ENCODE measurements at regions not wholly inside any gene's neighbourhood (a gene's known extent, or its start where the extent isn't known, plus 50 kb on each side); places are given as distances from the start of the nearest gene placed in this dataset.

DNA sequence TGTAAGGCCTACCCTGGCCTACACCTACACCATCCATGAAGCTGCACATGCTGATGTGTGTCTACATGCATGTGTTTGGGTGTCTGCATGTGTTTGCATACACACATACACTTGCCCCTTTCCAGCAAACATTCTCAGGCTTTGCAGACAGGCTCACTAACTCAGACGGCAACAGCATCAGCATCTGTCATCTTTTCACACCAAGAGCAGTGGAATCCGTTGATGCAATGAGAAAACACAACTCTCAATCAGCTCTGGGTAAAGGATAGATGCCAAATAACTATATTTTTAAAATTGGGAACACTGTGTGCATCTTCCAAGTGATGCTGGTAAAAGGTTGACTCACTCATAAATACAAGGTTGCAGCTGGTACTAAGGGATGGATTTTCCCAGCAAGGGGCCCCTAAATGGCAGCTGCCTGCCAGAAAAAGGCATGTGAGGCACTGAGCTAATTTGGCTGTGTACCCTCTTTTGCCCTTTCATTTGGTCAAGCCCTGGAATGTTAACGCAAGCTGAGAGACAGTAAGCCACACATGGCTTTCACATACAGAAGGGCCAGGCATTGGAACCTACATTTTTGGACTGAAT, 296.3 kb upstream of the NPSR1 start:
- Histone ChIP-seq H3K36me3 (no peaks in the 10 kb centered on the region), H3K4me1 (replicated peaks) (no peaks in the 10 kb centered on the region), H3K9me3 (replicated peaks) (no peaks in the 10 kb centered on the region), H3K27me3 (replicated peaks) (no peaks in the 10 kb centered on the region), H3K27ac (no peak overlapping the region), H3K4me3 (no peak overlapping the region)
- no peak for DNase-seq (ENCODE audit: low read depth in 1 of 2, low spot score in 2 of 2)

DNA sequence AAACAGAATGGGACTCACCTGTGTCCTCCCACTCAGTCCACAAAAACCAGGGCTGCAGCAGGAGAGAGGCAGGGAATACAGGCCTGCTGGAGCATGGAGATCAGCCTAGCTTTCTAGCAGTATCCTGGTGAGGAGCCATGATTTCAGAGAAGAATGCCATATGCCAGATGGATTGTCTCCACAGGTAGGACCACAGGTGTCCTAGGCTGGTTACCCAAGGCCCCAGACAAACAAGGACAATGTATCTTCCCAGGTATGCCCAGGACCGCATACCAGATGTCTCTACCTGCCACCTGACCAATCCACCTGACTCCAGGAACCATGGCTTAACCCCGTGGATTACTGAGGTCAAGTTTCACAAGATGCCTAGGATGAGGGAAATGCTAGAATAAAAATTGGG, 295.4 kb upstream of the NPSR1 start:
- DNase-seq (ENCODE audit: low read depth in 1 of 2, low spot score in 2 of 2): no peak
- Histone ChIP-seq H3K9me3 (replicated peaks) (no peaks in the 10 kb centered on the region), H3K36me3 (no peaks in the 10 kb centered on the region), H3K27me3 (replicated peaks) (no peaks in the 10 kb centered on the region), H3K4me1 (replicated peaks) (no peaks in the 10 kb centered on the region), H3K4me3 (no peak overlapping the region), H3K27ac (no peak overlapping the region)

DNA sequence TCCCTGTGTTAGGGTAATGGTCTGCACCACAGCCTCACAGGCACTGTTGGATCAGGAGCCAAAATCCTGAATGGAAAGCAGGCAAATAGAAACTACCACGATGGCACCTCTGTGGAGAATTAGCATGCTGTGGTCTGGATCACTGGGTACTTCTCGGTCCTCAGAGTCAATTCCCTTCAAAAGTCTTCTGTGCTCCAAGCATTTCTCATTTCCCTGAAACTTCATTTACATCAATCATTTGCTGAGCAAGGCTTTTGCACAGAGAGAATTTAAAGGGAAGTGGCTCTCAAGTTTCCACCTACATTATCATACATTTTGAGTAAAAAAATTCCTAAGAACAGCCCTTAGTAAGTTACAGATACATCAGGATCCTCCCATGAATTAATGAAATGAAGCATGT, 293.9 kb upstream of the NPSR1 start:
- no peak for DNase-seq (ENCODE audit: low read depth in 1 of 2, low spot score in 2 of 2)
- Histone ChIP-seq H3K4me1 (replicated peaks) (no peaks in the 10 kb centered on the region), H3K36me3 (no peaks in the 10 kb centered on the region), H3K27me3 (replicated peaks) (no peaks in the 10 kb centered on the region), H3K9me3 (replicated peaks) (no peaks in the 10 kb centered on the region), H3K4me3 (no peak overlapping the region), H3K27ac (no peak overlapping the region)

DNA sequence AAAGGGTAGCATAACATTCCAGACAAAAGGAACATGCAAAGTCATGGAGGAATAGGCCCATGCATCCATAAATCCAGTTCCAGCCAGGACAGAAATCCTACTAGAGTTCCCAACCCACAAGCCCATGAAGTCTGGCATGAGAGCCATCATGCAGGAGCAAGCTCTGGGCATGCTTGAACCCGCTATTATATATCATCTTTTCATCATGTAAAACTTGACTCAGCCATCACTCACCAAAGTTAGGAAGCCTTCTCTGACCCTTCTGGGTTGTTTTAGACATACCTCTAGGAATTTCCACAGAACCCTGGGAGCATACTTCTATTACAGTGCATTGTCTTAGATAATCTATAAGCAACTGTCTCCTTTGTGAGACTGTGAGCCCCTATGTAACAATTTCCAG, 293.0 kb upstream of the NPSR1 start:
- no peak for DNase-seq (ENCODE audit: low read depth in 1 of 2, low spot score in 2 of 2)
- Histone ChIP-seq H3K4me1 (replicated peaks) (no peaks in the 10 kb centered on the region), H3K36me3 (no peaks in the 10 kb centered on the region), H3K27me3 (replicated peaks) (no peaks in the 10 kb centered on the region), H3K9me3 (replicated peaks) (no peaks in the 10 kb centered on the region), H3K4me3 (no peak overlapping the region), H3K27ac (no peak overlapping the region)

DNA sequence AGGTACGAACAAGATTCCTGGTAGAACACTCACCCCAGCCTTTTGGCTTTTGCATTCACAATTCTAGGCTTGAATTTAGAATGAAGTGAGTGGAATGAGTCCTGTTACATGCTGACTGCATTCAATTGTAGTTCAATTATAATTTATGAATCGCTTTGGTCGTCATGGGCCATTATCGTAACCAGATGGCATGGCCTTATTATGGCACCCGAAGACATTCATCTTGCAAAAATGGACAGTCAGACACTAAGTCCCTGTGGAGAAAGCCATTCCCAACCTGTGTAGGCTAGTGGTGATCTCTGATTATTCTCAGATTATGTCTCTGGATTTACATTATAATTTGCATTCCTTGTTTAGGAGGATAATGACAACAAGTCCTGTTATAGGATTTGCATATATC, 292.4 kb upstream of the NPSR1 start:
- H3K27me3 ChIP-seq (replicated peaks): no peaks in the 10 kb centered on the region
- no peak overlapping the region for H3K27ac ChIP-seq
- DNase-seq (ENCODE audit: low read depth in 1 of 2, low spot score in 2 of 2): no peak
- H3K9me3 ChIP-seq (replicated peaks): no peaks in the 10 kb centered on the region
- no peaks in the 10 kb centered on the region for H3K36me3 ChIP-seq
- no peaks in the 10 kb centered on the region for H3K4me1 ChIP-seq (replicated peaks)
- no peak overlapping the region for H3K4me3 ChIP-seq

DNA sequence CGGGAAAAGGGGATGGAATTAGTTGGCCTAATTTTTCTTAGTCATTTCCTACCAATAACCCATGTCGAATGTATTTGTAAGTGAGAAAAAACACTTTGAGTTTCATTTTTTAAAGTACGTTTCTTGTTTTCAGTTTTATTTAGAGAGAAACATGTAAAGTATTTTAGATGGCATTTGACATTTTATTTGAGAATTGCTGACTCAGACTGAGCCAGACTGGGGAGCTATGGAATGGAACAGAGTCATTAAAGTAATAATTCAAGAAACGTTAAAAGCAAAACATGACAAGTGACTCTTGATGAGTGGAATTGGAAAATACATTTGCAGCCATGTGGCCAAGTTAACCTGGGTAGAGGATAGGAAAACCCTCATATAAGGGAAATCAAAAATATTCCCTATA, 286.1 kb upstream of the NPSR1 start:
- Histone ChIP-seq H3K9me3 (replicated peaks) (no peaks in the 10 kb centered on the region), H3K27ac (no peak overlapping the region)

DNA sequence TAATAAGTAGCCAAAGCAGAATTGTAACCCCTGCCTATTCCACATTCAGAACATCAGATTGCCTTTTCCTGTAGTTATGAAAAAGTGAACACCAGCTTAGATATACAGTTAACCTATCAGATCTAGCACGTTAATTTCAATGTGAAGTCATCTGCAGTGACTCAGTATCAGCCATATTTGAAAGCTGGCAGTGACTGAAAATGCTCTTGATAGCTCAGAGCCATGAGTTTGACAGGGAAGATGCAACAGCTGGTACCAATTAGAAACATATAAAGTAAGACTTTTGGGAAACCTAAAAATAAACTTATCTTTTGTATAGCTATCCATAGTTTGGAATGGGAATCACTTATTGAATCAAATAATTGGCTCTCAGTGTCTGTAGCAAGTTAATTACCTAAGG, 284.1 kb upstream of the NPSR1 start:
- Histone ChIP-seq H3K27me3 (replicated peaks) (no peaks in the 10 kb centered on the region), H3K4me3 (no peak overlapping the region), H3K36me3 (no peaks in the 10 kb centered on the region), H3K9me3 (replicated peaks) (no peaks in the 10 kb centered on the region; the same call in 1 of the 2 replicates), H3K27ac (no peak overlapping the region), H3K4me1 (replicated peaks) (no peaks in the 10 kb centered on the region)
- no peak for DNase-seq (ENCODE audit: low read depth in 1 of 2, low spot score in 2 of 2)

More for the DNA sequence above, 286.1 kb upstream of the NPSR1 start:
- Histone ChIP-seq H3K4me3 (no peak overlapping the region), H3K27me3 (replicated peaks) (no peaks in the 10 kb centered on the region), H3K36me3 (no peaks in the 10 kb centered on the region), H3K4me1 (replicated peaks) (no peaks in the 10 kb centered on the region)
- DNase-seq (ENCODE audit: low read depth in 1 of 2, low spot score in 2 of 2): no peak

DNA sequence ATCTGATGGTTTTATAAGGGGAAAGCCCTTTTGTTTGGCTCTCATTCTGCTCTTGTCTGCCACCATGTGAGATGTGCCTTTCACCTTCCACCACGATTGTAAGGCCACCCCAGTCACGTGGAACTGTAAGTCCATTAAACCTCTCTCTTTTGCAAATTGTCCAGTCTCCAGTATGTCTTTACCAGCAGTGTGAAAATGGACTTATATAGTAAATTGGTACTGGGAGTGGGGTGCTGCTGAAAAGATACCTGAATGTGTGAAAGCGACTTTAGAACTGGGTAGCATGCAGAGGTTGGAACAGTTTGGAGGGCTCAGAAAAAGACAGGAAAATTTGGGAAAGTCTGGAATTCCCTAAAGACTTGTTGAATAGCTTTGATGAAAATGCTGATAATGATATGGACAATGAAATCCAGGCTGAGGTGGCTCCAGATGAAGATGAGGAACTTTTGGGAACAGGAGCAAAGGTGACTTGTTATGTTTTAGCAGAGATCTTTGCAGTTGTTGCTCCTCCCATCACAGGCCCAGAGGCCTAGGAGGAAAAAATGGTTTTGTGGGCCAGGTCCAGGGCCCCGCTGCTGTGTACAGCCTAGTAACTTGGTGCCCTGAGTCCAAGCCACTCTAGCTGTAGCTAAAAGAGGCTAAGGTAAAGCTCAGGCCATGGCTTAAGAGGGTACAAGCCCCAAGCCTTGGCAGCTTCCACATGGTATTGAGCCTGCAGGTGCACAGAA, 275.7 kb upstream of the NPSR1 start:
- Histone ChIP-seq H3K27me3 (replicated peaks) (no peaks in the 10 kb centered on the region), H3K27ac (no peak overlapping the region), H3K4me1 (replicated peaks) (no peaks in the 10 kb centered on the region), H3K36me3 (no peaks in the 10 kb centered on the region), H3K4me3 (no peak overlapping the region), H3K9me3 (replicated peaks) (peaks cover 8% of the 10 kb centered on the region; the same call in 1 of the 2 replicates)
- no peak for DNase-seq (ENCODE audit: low read depth in 1 of 2, low spot score in 2 of 2)

DNA sequence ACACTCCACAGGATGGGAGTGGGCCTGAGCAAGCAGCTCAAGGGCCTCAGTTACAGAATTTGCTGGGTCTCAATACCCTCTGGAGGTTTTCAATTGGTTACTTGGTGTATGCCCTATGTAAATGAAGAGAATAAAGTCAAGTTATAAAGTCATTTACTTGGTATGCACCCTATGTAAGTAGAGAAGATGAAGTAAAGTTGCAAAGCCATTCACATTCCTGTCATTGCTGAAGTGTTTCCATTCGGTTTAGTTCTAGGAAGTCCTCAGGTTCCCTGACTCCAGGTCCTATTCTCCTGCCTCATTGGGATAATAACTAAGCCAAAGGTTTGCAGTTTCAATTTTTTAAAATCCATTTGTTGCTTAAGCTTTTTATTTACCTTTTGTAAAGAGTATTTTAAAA, 272.6 kb upstream of the NPSR1 start:
- Histone ChIP-seq H3K27me3 (replicated peaks) (no peaks in the 10 kb centered on the region), H3K4me3 (no peak overlapping the region), H3K27ac (no peak overlapping the region), H3K9me3 (replicated peaks) (0 out of 2 replicates have a peak, but pooled peaks cover 4% of the 10 kb centered on the region), H3K36me3 (no peaks in the 10 kb centered on the region), H3K4me1 (replicated peaks) (no peaks in the 10 kb centered on the region)
- DNase-seq (ENCODE audit: low read depth in 1 of 2, low spot score in 2 of 2): no peak

DNA sequence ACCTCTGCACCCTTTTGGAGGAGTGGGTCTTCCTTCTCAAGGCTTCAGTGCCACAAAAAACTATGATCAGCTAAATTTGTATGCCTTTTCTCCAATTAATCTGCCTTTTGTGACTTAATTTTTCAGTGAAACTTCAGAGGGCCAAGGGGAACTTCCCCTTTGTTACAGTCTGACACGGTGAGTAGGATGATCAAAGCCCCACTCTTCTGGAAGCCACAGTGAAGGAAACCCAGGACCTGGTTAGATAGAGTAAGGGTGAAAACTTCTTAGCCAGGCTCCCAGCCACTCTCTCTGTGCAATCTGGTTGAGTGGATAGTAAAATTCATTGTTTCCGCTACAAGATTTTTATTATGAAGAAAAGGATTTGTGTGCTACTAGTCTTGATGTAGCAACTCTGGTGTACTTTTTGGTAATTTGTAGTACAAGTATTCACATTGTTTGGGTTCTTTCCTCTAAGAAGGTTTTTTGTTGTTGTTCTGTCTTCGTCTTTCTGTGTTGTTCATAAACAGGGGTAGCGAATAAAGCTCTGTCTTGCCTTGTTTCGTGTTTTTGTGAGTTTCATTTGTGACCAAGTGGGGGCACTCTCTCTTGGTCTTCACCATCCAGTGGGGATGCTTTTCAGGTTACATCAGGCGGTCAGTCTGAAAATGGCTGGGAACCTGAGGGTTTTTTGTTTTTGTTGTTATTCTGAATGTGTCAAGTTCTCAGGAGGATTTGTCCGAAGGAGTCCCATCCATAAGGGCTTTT, 268.5 kb upstream of the NPSR1 start:
- Histone ChIP-seq H3K27ac (no peak overlapping the region), H3K36me3 (no peaks in the 10 kb centered on the region), H3K4me3 (no peak overlapping the region), H3K27me3 (replicated peaks) (no peaks in the 10 kb centered on the region), H3K9me3 (replicated peaks) (no peaks in the 10 kb centered on the region), H3K4me1 (replicated peaks) (no peaks in the 10 kb centered on the region)
- DNase-seq (ENCODE audit: low read depth in 1 of 2, low spot score in 2 of 2): no peak

DNA sequence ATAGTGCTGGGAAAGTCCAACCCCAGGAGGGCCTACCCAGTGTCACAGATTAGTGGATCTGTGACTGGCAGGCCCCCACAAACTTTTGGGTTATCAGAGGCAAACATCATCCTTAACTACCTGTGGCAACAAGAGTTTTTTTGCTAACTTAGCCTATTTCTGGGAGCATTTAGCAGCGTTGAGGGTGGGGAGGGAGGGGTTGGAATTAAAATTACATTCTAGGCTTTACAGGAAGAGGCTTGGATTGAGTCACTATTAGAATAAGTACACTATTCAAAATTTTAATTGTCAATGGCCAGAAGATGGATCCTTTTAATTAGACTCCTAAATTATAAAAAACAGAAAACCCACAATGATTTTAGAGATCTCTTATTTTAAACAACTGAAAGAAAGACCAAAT, 267.9 kb upstream of the NPSR1 start:
- Histone ChIP-seq H3K9me3 (replicated peaks) (no peaks in the 10 kb centered on the region), H3K27ac (no peak overlapping the region), H3K4me3 (no peak overlapping the region), H3K27me3 (replicated peaks) (no peaks in the 10 kb centered on the region), H3K4me1 (replicated peaks) (no peaks in the 10 kb centered on the region), H3K36me3 (no peaks in the 10 kb centered on the region)
- DNase-seq (ENCODE audit: low read depth in 1 of 2, low spot score in 2 of 2): no peak

DNA sequence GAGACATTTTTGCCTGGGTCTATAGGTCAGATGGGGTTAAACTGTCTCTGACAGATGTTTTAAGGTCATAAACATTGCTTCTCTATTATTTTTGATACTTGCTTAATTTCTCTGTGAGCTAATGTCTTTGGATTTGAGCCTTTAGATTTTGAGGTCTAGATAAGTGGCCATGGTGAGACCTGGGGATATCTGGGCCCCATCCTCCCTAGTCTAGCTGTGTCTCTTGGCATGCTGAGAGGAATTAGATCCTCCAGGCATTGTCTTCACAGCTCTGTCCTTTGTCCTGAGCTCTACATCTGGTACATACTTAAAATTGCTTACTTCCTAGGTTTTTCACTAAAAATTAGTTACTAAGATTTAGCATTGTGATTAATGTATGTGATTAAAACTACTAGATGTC, 265.0 kb upstream of the NPSR1 start:
- H3K9me3 ChIP-seq (replicated peaks): no peaks in the 10 kb centered on the region
- H3K4me1 ChIP-seq (replicated peaks): no peaks in the 10 kb centered on the region
- DNase-seq (ENCODE audit: low read depth in 1 of 2, low spot score in 2 of 2): no peak
- no peak overlapping the region for H3K27ac ChIP-seq
- no peaks in the 10 kb centered on the region for H3K36me3 ChIP-seq
- H3K4me3 ChIP-seq: no peak overlapping the region
- no peaks in the 10 kb centered on the region for H3K27me3 ChIP-seq (replicated peaks)

DNA sequence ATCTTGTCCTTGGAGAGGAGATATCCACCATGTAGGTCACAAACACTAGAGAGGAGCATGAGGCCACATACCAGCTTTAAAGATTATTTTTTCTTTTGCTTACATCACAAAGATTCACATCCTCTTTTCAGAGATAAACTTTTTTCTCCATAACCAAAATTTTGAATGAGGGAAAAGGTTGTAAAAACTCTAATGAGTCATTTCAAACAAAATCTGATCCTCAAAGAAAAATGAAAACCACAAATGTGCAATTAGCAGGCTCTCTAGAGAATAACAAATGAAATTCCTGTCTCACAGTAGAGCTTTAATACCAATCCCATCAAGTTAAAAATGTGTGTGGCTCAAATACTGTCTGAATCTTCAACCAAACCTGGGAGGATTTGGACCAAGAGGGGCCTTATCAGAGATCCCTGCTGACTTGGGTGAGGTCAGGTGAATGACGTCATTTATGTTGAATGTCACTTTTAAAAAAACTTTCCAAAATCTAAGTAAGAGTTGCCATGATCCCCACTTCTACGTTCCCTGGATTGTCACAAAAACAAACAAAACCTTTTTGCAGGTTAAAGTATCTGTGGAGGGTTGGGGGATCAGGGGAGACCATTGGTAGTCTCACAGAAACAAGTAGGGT, 261.5 kb upstream of the NPSR1 start:
- Histone ChIP-seq H3K9me3 (replicated peaks) (no peaks in the 10 kb centered on the region), H3K27me3 (replicated peaks) (no peaks in the 10 kb centered on the region), H3K4me1 (replicated peaks) (no peaks in the 10 kb centered on the region), H3K4me3 (no peak overlapping the region), H3K27ac (no peak overlapping the region), H3K36me3 (no peaks in the 10 kb centered on the region)
- DNase-seq (ENCODE audit: low read depth in 1 of 2, low spot score in 2 of 2): no peak

DNA sequence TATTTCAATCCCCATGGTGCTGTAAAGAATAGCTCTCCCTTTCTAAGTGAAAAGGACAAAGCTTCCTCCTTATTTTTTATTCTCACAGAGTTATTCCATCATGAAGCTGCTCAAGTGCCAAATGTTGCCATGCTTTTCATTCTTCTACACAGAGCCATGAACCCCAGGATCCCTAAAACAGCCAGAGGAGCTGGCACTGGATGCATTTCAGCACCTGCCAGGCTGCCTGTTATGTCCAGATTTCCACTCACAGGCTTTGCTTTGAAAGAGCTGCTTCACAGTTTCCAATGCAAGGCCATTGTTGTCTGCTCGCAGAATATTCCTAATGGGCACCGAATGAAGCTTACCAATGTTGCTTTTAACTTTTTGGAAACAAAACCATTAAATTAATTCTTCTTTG, 256.2 kb upstream of the NPSR1 start:
- H3K27ac ChIP-seq: no peak overlapping the region

More for the DNA sequence above, 256.2 kb upstream of the NPSR1 start:
- Histone ChIP-seq H3K9me3 (replicated peaks) (no peaks in the 10 kb centered on the region), H3K4me1 (replicated peaks) (no peaks in the 10 kb centered on the region), H3K27me3 (replicated peaks) (no peaks in the 10 kb centered on the region), H3K4me3 (no peak overlapping the region), H3K36me3 (no peaks in the 10 kb centered on the region)
- no peak for DNase-seq (ENCODE audit: low read depth in 1 of 2, low spot score in 2 of 2)
